K562 (cell line): ENCODE measurements at regions not wholly inside any gene's neighbourhood (a gene's known extent, or its start where the extent isn't known, plus 50 kb on each side); places are given as distances from the start of the nearest gene placed in this dataset.

Source experiments
- ATAC-seq: fragments of 200-7000 bp; cut with Tn5 transposase; 3 replicates; pipeline ENCODE4 v1.9.1; 2020; ENCODE audit warnings: moderate library complexity
- BruUV-seq: library from RNA; stranded (reverse); fragments of 400-500 nt; replicated peaks from 2 replicates; lab custom pipeline; 2021; lab: Mats Ljungman, UMichigan
- CTCF ChIA-PET: fragments of 300-600 bp; formaldehyde crosslinking; extraction: SDS; loops from one replicate; lab custom pipeline; 2021; ENCODE audit warnings: low intra/inter-chr PET ratio; lab: Yijun Ruan, JAX
- POLR2A ChIA-PET: fragments of 300-600, 350-650 bp; sonication (Branson Sonifier 250); formaldehyde crosslinking; extraction: SDS; loops from one replicate; lab custom pipeline; 2021; ENCODE audit warnings: antibody characterized with exemption, inconsistent platforms; lab: Yijun Ruan, JAX
- DNase-seq, 4 experiments: peaks; one replicate each; pipeline versions ENCODE4 v3.0.0 to v3.0.0-alpha.2; 2011 to 2018; ENCODE audit warnings: low spot score in 3 of 4, mixed read lengths in 3 of 4; ENCODE audit errors: extremely low read depth in 1 of 4
- FAIRE-seq: peaks from 2 replicates; lab custom pipeline; 2011; peaks lifted over from hg19 to GRCh38; lab: Jason Lieb, UNC
- H2AFZ ChIP-seq: 2 replicates; pipeline ENCODE4 v1.6.0; 2011; ENCODE audit warnings: low read depth, low read length, control low read depth, inconsistent platforms
- H3K27ac ChIP-seq: fragments of 200-600 bp; 3 replicates; pipeline ENCODE4 v1.8.0; 2011; ENCODE audit warnings: low read depth, mild to moderate bottlenecking, control low read depth, inconsistent platforms, low read length, moderate library complexity, mixed read lengths; ENCODE audit errors: extremely low read depth
- H3K27me3 ChIP-seq, 2 experiments: fragments of 300-600 bp in 1 of 2; 2 replicates in 1 of 2; 3 replicates in 1 of 2; pipeline versions ENCODE4 v1.6.0 to v1.8.0; 2011; ENCODE audit warnings: inconsistent platforms in 2 of 2, low read length in 2 of 2, mild to moderate bottlenecking in 1 of 2, mixed read lengths in 1 of 2, moderate library complexity in 1 of 2; ENCODE audit not compliant: control insufficient read depth in 2 of 2, insufficient read depth in 2 of 2
- H3K36me3 ChIP-seq: fragments of 300-600 bp; 3 replicates; pipeline ENCODE4 v1.8.0; 2011; ENCODE audit warnings: mild to moderate bottlenecking, low read length, inconsistent platforms; ENCODE audit not compliant: control insufficient read depth, insufficient read depth
- H3K4me1 ChIP-seq, 2 experiments: fragments of 200-600 bp in 1 of 2; replicated peaks in 1 of 2; 2 replicates in 1 of 2; 3 replicates in 1 of 2; pipeline versions ENCODE4 v1.5.1 to v1.8.0; 2011; ENCODE audit warnings: inconsistent platforms in 2 of 2, low read length in 2 of 2, mild to moderate bottlenecking in 1 of 2, mixed read lengths in 1 of 2, moderate library complexity in 1 of 2; ENCODE audit not compliant: control insufficient read depth in 2 of 2, insufficient read depth in 2 of 2
- H3K4me2 ChIP-seq: 2 replicates; pipeline ENCODE4 v1.6.1; 2011; ENCODE audit warnings: low read length, control low read depth, inconsistent platforms, mixed read lengths; ENCODE audit not compliant: insufficient read depth
- H3K4me3 ChIP-seq: fragments of 200-600 bp; sonication (generic), shearing (Covaris generic); 2 replicates; pipeline ENCODE4 v1.5.1; 2016; ENCODE audit warnings: control low read depth, inconsistent platforms
- H3K79me2 ChIP-seq: fragments of 200-600 bp; 3 replicates; pipeline ENCODE4 v1.8.0; 2011; ENCODE audit warnings: low read length, inconsistent platforms; ENCODE audit not compliant: control insufficient read depth, insufficient read depth
- H3K9ac ChIP-seq, 2 experiments: 2 replicates each; pipeline versions ENCODE4 v1.6.0 to v1.6.1; 2011; ENCODE audit warnings: low read depth in 2 of 2, low read length in 2 of 2, control low read depth in 1 of 2, inconsistent platforms in 1 of 2, mild to moderate bottlenecking in 1 of 2, mixed read lengths in 1 of 2; ENCODE audit not compliant: insufficient read depth in 1 of 2
- H3K9me1 ChIP-seq: one replicate; pipeline ENCODE4 v1.6.0; 2011; ENCODE audit warnings: inconsistent platforms, mild to moderate bottlenecking, low read length, moderate library complexity; ENCODE audit not compliant: control insufficient read depth, insufficient read depth
- H3K9me3 ChIP-seq: replicated peaks from 2 replicates; pipeline ENCODE4 v1.5.1; 2011; ENCODE audit warnings: low read depth, low read length, inconsistent platforms; ENCODE audit not compliant: control insufficient read depth, insufficient read depth
- H4K20me1 ChIP-seq: replicated peaks from 2 replicates; pipeline ENCODE4 v1.6.1; 2011; ENCODE audit warnings: low read length, inconsistent platforms, mixed read lengths; ENCODE audit not compliant: control insufficient read depth, insufficient read depth
- HSF4 ChIP-seq: fragments of 250-450 bp; sonication (Bioruptor Pico); IDR thresholded peaks from 2 replicates; pipeline ENCODE4 v2.1.2; 2022; ENCODE audit warnings: mild to moderate bottlenecking, moderate library complexity, borderline replicate concordance
- KHSRP ChIP-seq: fragments of 450-650 bp; IDR thresholded peaks from 2 replicates; pipeline ENCODE4 v1.6.1; 2017
- LARP7 ChIP-seq: fragments of 450-650 bp; IDR thresholded peaks from 2 replicates; pipeline ENCODE4 v1.6.1; 2016
- NFATC3 ChIP-seq: fragments of 450-650 bp; IDR thresholded peaks from 2 replicates; pipeline ENCODE4 v1.6.1; 2017; ENCODE audit warnings: mild to moderate bottlenecking
- NFIC ChIP-seq: fragments of 450-650 bp; IDR thresholded peaks from 2 replicates; pipeline ENCODE4 v1.6.1; 2017; ENCODE audit warnings: mild to moderate bottlenecking, inconsistent platforms
- NFIX ChIP-seq: fragments of 250-450 bp; sonication (Bioruptor Pico); IDR thresholded peaks from 2 replicates; pipeline ENCODE4 v1.4.0; 2020; ENCODE audit warnings: low read depth, mild to moderate bottlenecking, moderate library complexity
- NONO ChIP-seq, 2 experiments: fragments of 200-400 bp in 1 of 2; fragments of 450-650 bp in 1 of 2; formaldehyde crosslinking in 1 of 2; IDR thresholded peaks; 2 replicates each; pipeline ENCODE4 v1.6.1; 2017; ENCODE audit warnings: low read depth in 2 of 2, mild to moderate bottlenecking in 2 of 2, moderate library complexity in 2 of 2, low read length in 1 of 2
- NR1H2 ChIP-seq: sonication (generic); formaldehyde crosslinking; IDR thresholded peaks from 2 replicates; pipeline ENCODE4 v1.4.0; 2020; ENCODE audit warnings: mild to moderate bottlenecking, missing genetic modification reagents
- PCBP1 ChIP-seq: fragments of 200-400 bp; formaldehyde crosslinking; IDR thresholded peaks from 2 replicates; pipeline ENCODE4 v1.6.1; 2018; ENCODE audit warnings: mild to moderate bottlenecking, low read depth, low read length; ENCODE audit not compliant: poor library complexity, severe bottlenecking
- PHTF2 ChIP-seq: fragments of 250-450 bp; sonication (Bioruptor Pico); IDR thresholded peaks from 2 replicates; pipeline ENCODE4 v1.5.0; 2021; ENCODE audit warnings: mild to moderate bottlenecking
- PURB ChIP-seq: sonication (generic); formaldehyde crosslinking; IDR thresholded peaks from 2 replicates; pipeline ENCODE4 v1.9.0; 2021; ENCODE audit warnings: low read depth, mild to moderate bottlenecking, missing genetic modification reagents
- SAFB ChIP-seq: fragments of 200-400 bp; formaldehyde crosslinking; IDR thresholded peaks from 2 replicates; pipeline ENCODE4 v1.6.1; 2017; ENCODE audit warnings: low read depth, low read length, borderline replicate concordance
- SMARCB1 ChIP-seq: IDR thresholded peaks from 2 replicates; pipeline ENCODE4 v1.6.1; 2011; ENCODE audit warnings: improper control_type of control experiment, low read depth; ENCODE audit not compliant: insufficient read length
- ZNF12 ChIP-seq: sonication (generic); formaldehyde crosslinking; IDR thresholded peaks from 2 replicates; pipeline ENCODE4 v1.4.0; 2020; ENCODE audit warnings: mild to moderate bottlenecking, missing genetic modification reagents
- ZNF551 ChIP-seq: fragments of 250-450 bp; sonication (Bioruptor Pico); IDR thresholded peaks from 2 replicates; pipeline ENCODE4 v1.5.0; 2021; ENCODE audit warnings: mild to moderate bottlenecking, moderate library complexity
- WGBS: fragments of 100-300 bp; shearing (Covaris generic); methylation state at CpG from one replicate; pipeline ENCODE4 v1.1.6; 2016; ENCODE audit warnings: low coverage, mixed read lengths; ENCODE audit not compliant: insufficient coverage; ENCODE audit errors: missing lambda C conversion rate; 5-methylcytosine and 5-hydroxymethylcytosine counted together
- in situ Hi-C: fragments of 300-500 bp; cut with MboI; formaldehyde crosslinking; loops from 4 replicates; pipeline ENCODE4 v1.15.0; 2018; ENCODE audit warnings: inconsistent platforms, mixed read lengths
- intact Hi-C: fragments of 100-400 bp; cut with micrococcal nuclease; formaldehyde crosslinking; loops from 2 replicates; pipeline ENCODE4 v1.14.2; 2022
- TF ChIP-seq, protein P1 (sequence below), 2 experiments: fragments of 450-650 bp in 1 of 2; sonication (generic) in 1 of 2; formaldehyde crosslinking; conservative IDR thresholded peaks; 2 replicates each; pipeline versions ENCODE4 v1.4.0 to v1.8.1; 2020 to 2022; ENCODE audit warnings: mild to moderate bottlenecking in 1 of 2, missing genetic modification reagents in 1 of 2
- TF ChIP-seq, protein P2 (sequence below): fragments of 250-450 bp; sonication (Bioruptor Pico); IDR thresholded peaks from 2 replicates; pipeline ENCODE4 v1.8.0; 2021; ENCODE audit warnings: mild to moderate bottlenecking, moderate library complexity
- TF ChIP-seq, protein P3 (sequence below): fragments of 250-450 bp; sonication (Bioruptor Pico); IDR thresholded peaks from 2 replicates; pipeline ENCODE4 v1.8.0; 2022; ENCODE audit warnings: moderate library complexity, mild to moderate bottlenecking, inconsistent platforms

DNA sequence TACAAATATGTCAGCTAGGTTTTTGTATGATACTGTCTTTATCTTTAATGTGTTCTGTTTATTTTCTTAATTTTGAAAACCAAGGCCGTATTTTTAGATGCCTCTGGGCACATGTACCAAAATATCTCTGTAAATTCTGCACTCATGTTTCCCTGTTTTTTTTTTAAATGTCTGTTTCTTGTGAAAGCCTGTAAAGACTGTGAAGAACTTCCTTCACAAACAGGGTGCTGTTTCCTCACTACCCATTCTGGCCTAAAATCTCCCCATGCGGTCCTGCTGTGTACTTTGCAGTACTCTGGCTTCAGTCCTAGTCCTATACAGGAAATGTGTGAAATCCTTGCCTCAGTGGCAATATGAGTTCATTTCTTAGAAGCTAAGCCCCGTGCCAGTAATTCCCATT lies 133.4 kb upstream of the ZBTB20 start (continued):
- TF ChIP-seq NONO (IDR thresholded peaks at IDR 0.05; ENCODE audit: low read depth in 2 of 2, low read length in 1 of 2), result no peak
- no peak for TF ChIP-seq SMARCB1
- no peak for TF ChIP-seq KHSRP
- TF ChIP-seq, protein P1, sequence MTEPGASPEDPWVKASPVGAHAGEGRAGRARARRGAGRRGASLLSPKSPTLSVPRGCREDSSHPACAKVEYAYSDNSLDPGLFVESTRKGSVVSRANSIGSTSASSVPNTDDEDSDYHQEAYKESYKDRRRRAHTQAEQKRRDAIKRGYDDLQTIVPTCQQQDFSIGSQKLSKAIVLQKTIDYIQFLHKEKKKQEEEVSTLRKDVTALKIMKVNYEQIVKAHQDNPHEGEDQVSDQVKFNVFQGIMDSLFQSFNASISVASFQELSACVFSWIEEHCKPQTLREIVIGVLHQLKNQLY (CRISPR knock-in tag; conservative IDR thresholded peaks at IDR 0.05), result no peak
- TF ChIP-seq, all 486 proteins: peak for 0

DNA sequence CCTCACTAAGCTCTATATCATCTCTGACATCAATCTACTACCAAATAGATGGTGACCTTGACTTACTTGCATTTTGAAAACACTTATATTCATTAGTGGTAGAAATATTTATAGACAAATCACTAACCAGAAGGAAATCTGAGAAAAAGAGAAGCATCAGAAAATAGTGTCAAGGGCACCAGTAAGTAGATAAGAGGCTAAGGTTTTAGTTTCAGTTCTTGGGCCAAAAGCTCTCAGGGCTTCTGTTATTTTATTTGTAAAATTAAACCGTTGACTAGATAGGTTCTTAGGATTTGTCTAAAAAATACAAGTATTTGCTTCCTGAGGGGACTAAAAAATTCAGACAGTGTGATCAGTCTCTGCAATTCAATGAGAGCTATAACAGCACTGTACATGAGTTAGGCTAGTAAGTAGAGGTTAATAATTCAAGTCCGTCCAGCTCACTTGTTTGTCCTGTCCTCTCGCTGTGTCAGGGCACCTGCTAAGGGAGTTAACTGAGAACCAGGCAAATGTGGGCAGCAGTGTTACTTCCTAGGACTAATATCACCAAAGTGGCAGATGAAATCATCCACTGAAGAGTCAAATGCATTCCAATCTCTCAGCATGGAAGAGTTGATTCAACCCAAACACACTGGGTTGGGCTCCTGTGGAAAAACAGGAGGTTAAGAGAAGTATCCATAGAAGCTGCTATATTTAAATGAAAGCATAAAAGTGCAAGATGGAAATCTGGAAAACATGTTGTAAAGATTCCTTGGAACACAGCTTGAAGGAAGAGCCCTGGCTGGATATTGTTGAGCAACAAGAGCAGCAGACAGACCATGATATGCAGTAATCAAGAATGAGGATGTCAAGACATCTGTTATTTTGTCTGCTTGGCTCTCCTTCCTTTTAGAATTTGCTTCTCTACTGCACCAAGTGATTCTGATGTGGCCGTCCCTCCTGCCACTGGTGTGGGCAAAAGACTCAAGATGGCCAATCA lies 134.9 kb upstream of the ZBTB20 start:
- ATAC-seq (no peak), FAIRE-seq (no peak)
- no peak for TF ChIP-seq ZNF551 (CRISPR knock-in tag)
- TF ChIP-seq SAFB, result no peak
- TF ChIP-seq PHTF2, result no peak
- TF ChIP-seq HSF4 (CRISPR knock-in tag), result no peak
- no peak for TF ChIP-seq PCBP1
- TF ChIP-seq NFIC, result no peak
- no peak for TF ChIP-seq NR1H2 (CRISPR knock-in tag)
- TF ChIP-seq, protein P2, sequence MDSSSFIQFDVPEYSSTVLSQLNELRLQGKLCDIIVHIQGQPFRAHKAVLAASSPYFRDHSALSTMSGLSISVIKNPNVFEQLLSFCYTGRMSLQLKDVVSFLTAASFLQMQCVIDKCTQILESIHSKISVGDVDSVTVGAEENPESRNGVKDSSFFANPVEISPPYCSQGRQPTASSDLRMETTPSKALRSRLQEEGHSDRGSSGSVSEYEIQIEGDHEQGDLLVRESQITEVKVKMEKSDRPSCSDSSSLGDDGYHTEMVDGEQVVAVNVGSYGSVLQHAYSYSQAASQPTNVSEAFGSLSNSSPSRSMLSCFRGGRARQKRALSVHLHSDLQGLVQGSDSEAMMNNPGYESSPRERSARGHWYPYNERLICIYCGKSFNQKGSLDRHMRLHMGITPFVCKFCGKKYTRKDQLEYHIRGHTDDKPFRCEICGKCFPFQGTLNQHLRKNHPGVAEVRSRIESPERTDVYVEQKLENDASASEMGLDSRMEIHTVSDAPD (CRISPR knock-in tag), result no peak
- TF ChIP-seq, protein P3, sequence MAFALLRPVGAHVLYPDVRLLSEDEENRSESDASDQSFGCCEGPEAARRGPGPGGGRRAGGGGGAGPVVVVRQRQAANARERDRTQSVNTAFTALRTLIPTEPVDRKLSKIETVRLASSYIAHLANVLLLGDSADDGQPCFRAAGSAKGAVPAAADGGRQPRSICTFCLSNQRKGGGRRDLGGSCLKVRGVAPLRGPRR (CRISPR knock-in tag), result no peak
- no peak for TF ChIP-seq LARP7
- TF ChIP-seq ZNF12 (CRISPR knock-in tag), result no peak
- no peak for TF ChIP-seq PURB
- no peak for TF ChIP-seq NFATC3
- TF ChIP-seq NFIX (CRISPR knock-in tag), result no peak

More for the DNA sequence above, 134.9 kb upstream of the ZBTB20 start:
- intact Hi-C loops (no loop called here), in situ Hi-C loops (no loop called here)
- POLR2A ChIA-PET, result no interaction called here
- Histone ChIP-seq H3K9me3 (no peaks in the 10 kb centered on the region), H3K4me3 (no peak overlapping the region), H3K9ac (no peak overlapping the region), H2AFZ (no peak overlapping the region), H3K27ac (no peak overlapping the region), H3K27me3 (no peaks in the 10 kb centered on the region), H3K4me1 (no peaks in the 10 kb centered on the region), H3K79me2 (no peaks in the 10 kb centered on the region), H3K4me2 (no peak overlapping the region), H4K20me1 (no peaks in the 10 kb centered on the region), H3K9me1 (no peaks in the 10 kb centered on the region), H3K36me3 (no peaks in the 10 kb centered on the region)
- CTCF ChIA-PET, result no interaction called here
- BruUV-seq, result no TSS peak
- 0% methylated on average over 4 of the region's 4 CpGs for WGBS
- DNase-seq, result no peak
